Neural progenitor cell (in vitro differentiated cells): ENCODE measurements at regions not wholly inside any gene's neighbourhood (a gene's known extent, or its start where the extent isn't known, plus 50 kb on each side); places are given as distances from the start of the nearest gene placed in this dataset.

ENCODE experiments used
- CTCF ChIP-seq: fragments of 200-600 bp; sonication (generic); IDR thresholded peaks from 2 replicates; pipeline ENCODE4 v1.5.1; 2017; ENCODE audit warnings: antibody characterized with exemption, mild to moderate bottlenecking
- EZH2 ChIP-seq: fragments of 200-600 bp; sonication (generic); IDR thresholded peaks from 2 replicates; pipeline ENCODE4 v1.6.1; 2017; ENCODE audit warnings: antibody characterized with exemption, mild to moderate bottlenecking, moderate library complexity

- TF ChIP-seq CTCF (no peak), EZH2 (no peak)
These were observed 417.1 kb upstream of the CDH11 start for GRCh38 chr16:65538976-65539375.
